Adrenal gland (tissue), 5 donors: ENCODE measurements at regions not wholly inside any gene's neighbourhood (a gene's known extent, or its start where the extent isn't known, plus 50 kb on each side); places are given as distances from the start of the nearest gene placed in this dataset.

Source experiments
- POLR2A ChIP-seq, 2 donors: fragments of 450-650 bp; IDR thresholded peaks; one replicate each; pipeline ENCODE4 v1.6.1; 2017; ENCODE audit warnings: antibody characterized with exemption in 2 of 2, mild to moderate bottlenecking in 2 of 2, moderate library complexity in 1 of 2
- TF ChIP-seq, protein P1 (sequence below), 6 experiments: fragments of 450-650 bp in 4 of 6; fragments of 200-600 bp in 2 of 6; sonication (generic) in 1 of 6; IDR thresholded peaks; 1 replicate in 5 of 6; 2 replicates in 1 of 6; pipeline versions ENCODE4 v1.5.1 to v1.8.0; 2016 to 2021; ENCODE audit warnings: antibody characterized with exemption in 6 of 6, mild to moderate bottlenecking in 2 of 6, moderate library complexity in 1 of 6
- donor health status: DM: no; HTN: no; CAD: no.

DNA sequence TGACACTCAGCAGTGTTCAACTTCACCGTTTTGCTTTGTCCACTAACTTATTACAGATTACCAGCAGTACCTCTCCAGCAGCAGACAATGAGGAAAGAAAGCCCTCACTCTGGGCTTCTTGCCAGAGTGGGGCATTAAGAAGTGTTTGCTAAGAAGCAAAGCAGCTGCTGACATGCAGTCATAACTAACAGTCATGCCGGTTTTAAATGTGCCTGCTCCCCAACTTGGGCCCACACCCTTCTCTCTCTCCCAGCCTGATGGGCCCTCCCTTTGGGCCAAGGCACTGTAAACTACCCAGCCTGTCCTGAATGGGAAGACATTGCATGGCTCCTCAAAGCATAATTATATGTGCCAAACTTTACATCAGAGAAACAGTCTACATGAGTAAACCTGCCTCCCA is 54.6 kb upstream of the HHIP start:
- TF ChIP-seq, protein P1, sequence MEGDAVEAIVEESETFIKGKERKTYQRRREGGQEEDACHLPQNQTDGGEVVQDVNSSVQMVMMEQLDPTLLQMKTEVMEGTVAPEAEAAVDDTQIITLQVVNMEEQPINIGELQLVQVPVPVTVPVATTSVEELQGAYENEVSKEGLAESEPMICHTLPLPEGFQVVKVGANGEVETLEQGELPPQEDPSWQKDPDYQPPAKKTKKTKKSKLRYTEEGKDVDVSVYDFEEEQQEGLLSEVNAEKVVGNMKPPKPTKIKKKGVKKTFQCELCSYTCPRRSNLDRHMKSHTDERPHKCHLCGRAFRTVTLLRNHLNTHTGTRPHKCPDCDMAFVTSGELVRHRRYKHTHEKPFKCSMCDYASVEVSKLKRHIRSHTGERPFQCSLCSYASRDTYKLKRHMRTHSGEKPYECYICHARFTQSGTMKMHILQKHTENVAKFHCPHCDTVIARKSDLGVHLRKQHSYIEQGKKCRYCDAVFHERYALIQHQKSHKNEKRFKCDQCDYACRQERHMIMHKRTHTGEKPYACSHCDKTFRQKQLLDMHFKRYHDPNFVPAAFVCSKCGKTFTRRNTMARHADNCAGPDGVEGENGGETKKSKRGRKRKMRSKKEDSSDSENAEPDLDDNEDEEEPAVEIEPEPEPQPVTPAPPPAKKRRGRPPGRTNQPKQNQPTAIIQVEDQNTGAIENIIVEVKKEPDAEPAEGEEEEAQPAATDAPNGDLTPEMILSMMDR (IDR thresholded peaks at IDR 0.05): no peak
- no peak for TF ChIP-seq POLR2A (IDR thresholded peaks at IDR 0.05)
